ENCODE measurements at regions not wholly inside any gene's neighbourhood (a gene's known extent, or its start where the extent isn't known, plus 50 kb on each side); places are given as distances from the start of the nearest gene placed in this dataset.

DNA sequence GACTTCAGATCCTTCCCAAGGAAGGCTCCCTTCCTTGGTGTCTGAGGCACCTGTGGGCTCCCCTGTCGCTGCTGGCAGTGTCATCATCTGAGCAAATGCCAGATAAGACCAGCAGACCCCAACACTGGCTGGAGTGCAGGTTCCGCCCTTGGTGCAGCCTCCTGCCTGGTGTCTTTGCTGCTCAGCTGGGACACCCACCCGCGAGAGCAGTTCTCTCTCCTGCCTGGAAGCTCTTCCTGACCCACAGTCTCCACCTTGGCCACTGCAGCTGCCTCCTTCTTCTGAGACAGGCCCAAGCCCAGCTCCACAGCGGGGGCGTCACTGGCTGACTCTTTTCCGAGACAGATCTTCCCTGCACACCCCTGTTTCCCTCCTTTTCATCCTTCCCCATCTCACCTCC lies 395.7 kb upstream of the MAP3K7 start:
- peak in 1 of 6 donors; percentile 40 for DNase-seq

DNA sequence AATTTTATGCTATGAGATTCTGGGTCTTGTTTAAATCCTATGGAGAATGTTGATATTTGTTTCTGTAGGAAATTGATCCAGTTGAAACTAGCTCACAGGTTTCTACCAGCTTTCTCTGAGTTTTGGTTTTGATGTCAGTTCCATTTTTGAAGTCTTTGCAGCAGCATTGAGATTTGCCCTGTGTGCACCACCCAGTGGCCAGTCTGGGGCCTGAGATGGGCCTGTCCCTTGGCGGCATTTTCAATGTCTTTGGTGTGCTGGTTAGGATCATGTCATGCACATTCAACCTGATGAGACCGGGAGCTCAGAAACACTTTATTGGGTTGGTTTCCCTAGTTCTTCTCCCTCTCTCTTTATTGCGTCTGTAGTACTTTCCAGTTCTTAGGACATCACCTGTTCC lies 395.2 kb upstream of the MAP3K7 start:
- no peak for FAIRE-seq
- Histone ChIP-seq H3K4me1 (no peaks in the 10 kb centered on the region), H3K4me3 (no peak overlapping the region), H3K9me3 (no peaks in the 10 kb centered on the region), H3K27me3 (no peaks in the 10 kb centered on the region), H3K27ac (no peak overlapping the region), H3K36me3 (no peaks in the 10 kb centered on the region)
- intact Hi-C loops (cut with DNase I), result no loop called here
- TF ChIP-seq, protein P1, sequence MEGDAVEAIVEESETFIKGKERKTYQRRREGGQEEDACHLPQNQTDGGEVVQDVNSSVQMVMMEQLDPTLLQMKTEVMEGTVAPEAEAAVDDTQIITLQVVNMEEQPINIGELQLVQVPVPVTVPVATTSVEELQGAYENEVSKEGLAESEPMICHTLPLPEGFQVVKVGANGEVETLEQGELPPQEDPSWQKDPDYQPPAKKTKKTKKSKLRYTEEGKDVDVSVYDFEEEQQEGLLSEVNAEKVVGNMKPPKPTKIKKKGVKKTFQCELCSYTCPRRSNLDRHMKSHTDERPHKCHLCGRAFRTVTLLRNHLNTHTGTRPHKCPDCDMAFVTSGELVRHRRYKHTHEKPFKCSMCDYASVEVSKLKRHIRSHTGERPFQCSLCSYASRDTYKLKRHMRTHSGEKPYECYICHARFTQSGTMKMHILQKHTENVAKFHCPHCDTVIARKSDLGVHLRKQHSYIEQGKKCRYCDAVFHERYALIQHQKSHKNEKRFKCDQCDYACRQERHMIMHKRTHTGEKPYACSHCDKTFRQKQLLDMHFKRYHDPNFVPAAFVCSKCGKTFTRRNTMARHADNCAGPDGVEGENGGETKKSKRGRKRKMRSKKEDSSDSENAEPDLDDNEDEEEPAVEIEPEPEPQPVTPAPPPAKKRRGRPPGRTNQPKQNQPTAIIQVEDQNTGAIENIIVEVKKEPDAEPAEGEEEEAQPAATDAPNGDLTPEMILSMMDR (IDR thresholded peaks at IDR 0.05), result no peak
- 67 to 72% methylated on average over 3 of the region's 3 CpGs for WGBS, 2 donors
- ATAC-seq, result no peak
- no peak for DNase-seq

More for the DNA sequence above, 395.7 kb upstream of the MAP3K7 start:
- no peaks in the 10 kb centered on the region for H3K36me3 ChIP-seq
- no peak overlapping the region for H3K4me3 ChIP-seq
- 66 to 76% methylated on average over 7 of the region's 7 CpGs for WGBS, 2 donors
- FAIRE-seq (no peak), ATAC-seq (no peak)
- no peaks in the 10 kb centered on the region for H3K27me3 ChIP-seq
- intact Hi-C loops (cut with DNase I), result no loop called here
- no peak overlapping the region for H3K27ac ChIP-seq
- no peaks in the 10 kb centered on the region for H3K9me3 ChIP-seq
- TF ChIP-seq, protein P1 (IDR thresholded peaks at IDR 0.05), result no peak
- H3K4me1 ChIP-seq, result no peaks in the 10 kb centered on the region

DNA sequence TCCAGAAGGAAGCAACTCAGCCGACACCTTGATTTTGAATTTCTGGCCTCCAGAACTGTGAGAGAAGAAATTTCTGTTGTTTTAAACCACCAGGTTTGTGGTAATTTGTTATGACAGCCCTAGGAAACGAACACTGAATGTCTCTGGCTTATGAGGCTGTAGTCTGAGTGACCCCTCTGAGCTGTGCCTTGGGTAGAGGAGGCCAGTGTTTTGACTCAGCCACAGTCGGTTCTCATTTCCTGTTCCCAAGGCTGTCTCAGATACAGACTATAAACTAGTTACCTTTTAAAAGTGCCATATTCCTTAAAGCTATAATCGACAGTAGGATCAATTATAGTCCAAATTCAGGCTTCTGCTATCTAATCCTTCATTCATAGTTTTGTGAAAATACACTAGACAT lies 391.2 kb upstream of the MAP3K7 start:
- no peak overlapping the region for H3K27ac ChIP-seq
- WGBS, 2 donors, result 44 to 50% methylated on average over 4 of the region's 4 CpGs
- H3K4me1 ChIP-seq, result no peaks in the 10 kb centered on the region
- FAIRE-seq, result no peak
- H3K27me3 ChIP-seq, result no peaks in the 10 kb centered on the region
- no peaks in the 10 kb centered on the region for H3K36me3 ChIP-seq
- H3K9me3 ChIP-seq, result no peaks in the 10 kb centered on the region
- DNase-seq, result no peak
- intact Hi-C loops (cut with DNase I), result no loop called here
- H3K4me3 ChIP-seq, result no peak overlapping the region
- TF ChIP-seq, protein P1 (IDR thresholded peaks at IDR 0.05), result no peak
- ATAC-seq, result no peak

DNA sequence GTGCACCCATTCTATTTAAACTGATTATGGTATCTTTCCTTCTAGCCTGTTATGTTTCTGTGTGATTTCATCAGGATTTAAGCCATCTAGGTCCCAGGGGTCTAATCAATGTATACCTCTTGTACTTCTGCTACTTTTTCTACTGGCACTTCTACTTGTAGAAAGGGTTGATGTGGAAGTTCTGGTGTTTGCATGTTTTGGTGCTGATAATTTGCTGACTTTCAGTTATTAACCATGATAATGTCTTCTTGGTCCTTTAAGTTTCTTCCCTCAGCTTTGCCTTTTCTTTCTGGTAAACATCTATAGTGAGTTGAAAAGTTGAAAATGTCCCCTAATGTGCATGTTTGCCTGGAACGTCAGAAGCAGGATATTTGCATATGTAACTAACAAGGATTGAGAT lies 390.6 kb upstream of the MAP3K7 start:
- TF ChIP-seq, protein P1 (IDR thresholded peaks at IDR 0.05), result no peak
- Histone ChIP-seq H3K9me3 (no peaks in the 10 kb centered on the region), H3K4me3 (no peak overlapping the region), H3K4me1 (no peaks in the 10 kb centered on the region), H3K27me3 (no peaks in the 10 kb centered on the region), H3K36me3 (no peaks in the 10 kb centered on the region), H3K27ac (no peak overlapping the region)
- FAIRE-seq (no peak), DNase-seq (no peak), ATAC-seq (no peak)
- intact Hi-C loops (cut with DNase I), result no loop called here
- whole genome bisulfite sequencing, 2 donors, result 45 to 59% methylated on average over 1 of the region's 1 CpG

DNA sequence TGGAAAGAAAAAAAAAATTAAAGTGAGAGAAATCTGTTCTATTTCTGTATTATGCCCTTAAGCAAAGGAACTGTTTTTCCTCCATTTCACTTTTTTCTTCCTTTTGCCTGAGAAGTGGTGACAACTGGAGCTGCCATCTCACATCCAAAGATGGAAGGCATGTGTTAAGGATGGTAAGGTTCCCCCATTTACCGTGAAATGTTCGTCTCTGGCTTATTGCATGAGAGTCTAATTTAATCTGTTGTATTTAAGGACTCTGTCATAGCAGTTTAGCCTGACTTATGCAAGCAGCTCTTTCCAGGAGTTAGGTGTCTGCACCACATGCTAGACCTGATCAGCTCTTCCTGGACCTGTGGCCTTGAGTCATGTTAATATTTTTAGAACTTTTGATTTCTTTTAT lies 389.5 kb upstream of the MAP3K7 start:
- Histone ChIP-seq H3K4me3 (no peak overlapping the region), H3K9me3 (no peaks in the 10 kb centered on the region), H3K27ac (no peak overlapping the region), H3K36me3 (no peaks in the 10 kb centered on the region), H3K27me3 (no peaks in the 10 kb centered on the region), H3K4me1 (no peaks in the 10 kb centered on the region)
- ATAC-seq (no peak), DNase-seq (no peak), FAIRE-seq (no peak)
- TF ChIP-seq, protein P1 (IDR thresholded peaks at IDR 0.05), result no peak
- intact Hi-C loops (cut with DNase I), result no loop called here
- WGBS, 2 donors, result 70 to 84% methylated on average over 2 of the region's 2 CpGs
